ENCODE measurements at regions not wholly inside any gene's neighbourhood (a gene's known extent, or its start where the extent isn't known, plus 50 kb on each side); places are given as distances from the start of the nearest gene placed in this dataset.
A peak's percentile ranks its signal among the peaks of the same experiment; 100 is the strongest.

GRCh38 chr5:58300346-58300895 lies 159.5 kb downstream of the PLK2 start:
- DNase-seq (ENCODE audit: low read depth, low spot score): no peak

GRCh38 chr5:58299256-58299655 lies 160.6 kb downstream of the PLK2 start:
- no peak for DNase-seq (ENCODE audit: low read depth, low spot score)

DNA sequence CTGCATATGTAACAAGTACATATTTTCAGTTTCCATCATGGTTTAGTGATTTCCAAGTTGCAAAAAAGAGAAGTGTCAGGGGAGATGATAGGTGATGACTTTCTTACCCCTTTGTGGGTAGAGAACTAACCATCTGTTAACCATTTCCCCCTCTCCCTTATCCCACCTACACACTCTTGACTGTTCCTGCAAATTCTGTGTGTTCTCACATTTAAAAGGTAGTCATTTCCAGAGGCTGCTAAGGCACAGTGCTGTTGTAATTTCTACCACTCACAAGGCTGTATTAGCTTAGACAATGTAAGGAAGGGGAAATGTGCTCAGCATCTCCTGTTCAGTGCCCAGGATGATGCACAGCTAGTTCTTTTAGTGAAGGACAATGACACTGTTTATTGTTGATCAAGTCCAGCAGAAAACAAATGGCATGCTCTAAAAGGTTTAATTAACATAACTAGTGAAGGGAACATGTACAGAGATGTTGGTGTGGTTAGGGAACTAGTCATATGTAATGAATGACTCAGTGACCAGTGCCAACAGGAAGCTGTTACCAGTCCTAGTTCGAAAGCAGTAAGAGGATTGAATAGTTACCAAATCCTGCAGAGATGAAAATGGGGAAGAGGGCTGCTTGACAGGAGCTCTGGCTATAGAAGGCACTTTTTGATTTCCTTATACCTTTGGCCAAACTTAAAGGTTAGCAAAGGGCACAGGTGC lies 165.1 kb downstream of the PLK2 start:
- DNase-seq (ENCODE audit: low read depth, low spot score): no peak

- peak; percentile 19 for DNase-seq (ENCODE audit: low read depth, low spot score)
These were observed 171.6 kb downstream of the PLK2 start for GRCh38 chr5:58288275-58288674.

DNA sequence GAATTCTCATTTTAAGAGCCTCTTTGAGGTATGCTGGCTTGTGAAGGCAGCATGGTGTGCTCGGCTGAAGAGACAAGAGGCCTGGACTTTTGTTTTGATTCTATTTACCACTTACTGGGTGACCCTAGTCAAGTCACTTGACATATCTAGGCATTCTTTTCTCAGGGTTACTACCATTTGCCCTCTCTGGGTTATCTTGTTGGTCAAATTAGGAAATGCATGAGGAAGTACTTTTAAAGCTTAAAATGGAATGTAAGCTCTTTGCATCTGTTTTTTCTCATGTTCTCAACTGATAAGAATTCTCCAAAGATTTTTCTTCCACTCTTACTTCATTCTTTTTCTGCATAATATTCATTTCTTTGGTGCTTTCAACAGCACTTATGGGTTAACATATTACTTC lies 173.1 kb downstream of the PLK2 start:
- DNase-seq (ENCODE audit: low read depth, low spot score): no peak

DNA sequence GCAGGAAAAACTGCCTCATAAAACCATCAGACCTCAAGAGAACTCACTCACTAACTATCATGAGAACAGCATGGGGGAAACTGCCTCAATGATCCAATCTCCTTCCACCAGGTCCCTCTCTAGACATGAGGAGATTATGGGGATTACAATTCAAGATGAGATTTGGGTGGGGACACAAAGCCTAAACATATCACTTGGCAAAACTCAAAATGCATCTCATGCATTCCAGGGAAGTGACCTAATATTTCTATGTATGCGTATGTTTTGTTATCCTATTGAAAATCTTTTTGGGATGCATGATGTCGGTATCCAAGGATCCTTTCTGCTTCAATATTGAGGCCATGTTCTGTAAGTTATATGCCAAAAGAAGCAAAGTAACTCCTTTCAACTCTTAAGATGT lies 174.0 kb downstream of the PLK2 start:
- no peak for DNase-seq (ENCODE audit: low read depth, low spot score)

- no peak for DNase-seq (ENCODE audit: low read depth, low spot score)
These were observed 175.0 kb downstream of the PLK2 start for GRCh38 chr5:58284886-58285285.

DNA sequence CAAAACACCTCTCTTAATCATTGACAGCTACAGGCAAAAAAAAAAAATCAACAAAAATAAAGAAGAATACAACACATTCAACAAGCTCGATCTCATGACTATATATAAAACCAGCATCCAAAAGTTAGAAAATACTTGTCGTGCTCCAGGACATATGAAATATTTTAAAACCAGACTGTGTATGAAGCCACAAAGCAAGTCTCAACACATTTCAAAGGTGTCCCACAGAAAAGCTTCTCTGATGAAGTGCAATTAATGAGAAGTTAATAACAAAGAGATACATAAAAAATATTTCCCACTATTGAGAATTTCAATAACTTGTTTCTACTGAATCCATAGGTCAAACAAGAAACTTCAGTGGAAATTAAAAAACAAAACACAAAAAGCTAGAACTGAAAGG lies 178.7 kb downstream of the PLK2 start:
- no peak for DNase-seq (ENCODE audit: low read depth, low spot score)

- DNase-seq (ENCODE audit: low read depth, low spot score): no peak
These were observed 180.6 kb downstream of the PLK2 start for GRCh38 chr5:58279259-58279658.

- DNase-seq (ENCODE audit: low read depth, low spot score): no peak
These were observed 183.5 kb downstream of the PLK2 start for GRCh38 chr5:58276431-58276830.

DNA sequence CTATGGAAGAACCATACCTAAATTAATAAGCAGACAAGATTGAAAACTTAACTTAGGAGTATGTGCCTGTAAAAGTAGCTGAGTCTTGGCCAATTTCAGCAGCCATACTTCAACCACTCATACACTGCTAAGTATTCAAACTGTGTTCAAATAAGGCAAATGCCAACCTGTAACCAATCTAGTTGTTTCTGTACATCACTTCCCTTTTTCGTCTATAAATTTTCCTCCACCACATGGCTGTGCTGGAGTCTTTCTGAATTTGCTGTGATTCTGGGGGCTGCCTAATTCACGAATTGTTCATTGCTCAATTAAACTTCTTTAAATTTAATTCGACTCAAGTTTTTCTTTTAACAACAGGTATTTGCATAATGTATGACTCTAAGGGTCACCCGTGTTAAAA lies 184.4 kb downstream of the PLK2 start:
- no peak for DNase-seq (ENCODE audit: low read depth, low spot score)

- DNase-seq (ENCODE audit: low read depth, low spot score): no peak
These were observed 185.7 kb downstream of the PLK2 start for GRCh38 chr5:58274191-58274590.

GRCh38 chr5:58273711-58274110 lies 186.2 kb downstream of the PLK2 start:
- no peak for DNase-seq (ENCODE audit: low read depth, low spot score)

DNA sequence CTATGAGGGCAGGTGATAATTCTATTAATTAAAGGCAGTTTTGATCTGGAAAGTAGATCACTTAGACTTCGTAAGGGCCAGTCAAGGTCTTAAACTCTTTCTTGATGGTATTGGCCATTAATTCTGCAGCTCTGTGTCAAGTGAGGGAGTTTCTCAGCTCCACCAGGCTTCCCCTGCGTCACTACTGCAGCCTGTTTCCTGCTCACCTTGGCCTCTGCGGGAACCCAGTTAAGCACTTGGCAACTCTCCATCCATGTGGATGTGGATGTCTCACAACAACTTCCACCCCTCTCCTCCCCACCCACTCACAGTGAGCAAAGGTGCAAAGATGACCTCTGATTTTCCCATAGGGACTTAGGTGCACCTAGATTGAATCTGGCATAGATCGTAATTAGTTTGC lies 191.6 kb downstream of the PLK2 start:
- no peak for DNase-seq (ENCODE audit: low read depth, low spot score)

DNA sequence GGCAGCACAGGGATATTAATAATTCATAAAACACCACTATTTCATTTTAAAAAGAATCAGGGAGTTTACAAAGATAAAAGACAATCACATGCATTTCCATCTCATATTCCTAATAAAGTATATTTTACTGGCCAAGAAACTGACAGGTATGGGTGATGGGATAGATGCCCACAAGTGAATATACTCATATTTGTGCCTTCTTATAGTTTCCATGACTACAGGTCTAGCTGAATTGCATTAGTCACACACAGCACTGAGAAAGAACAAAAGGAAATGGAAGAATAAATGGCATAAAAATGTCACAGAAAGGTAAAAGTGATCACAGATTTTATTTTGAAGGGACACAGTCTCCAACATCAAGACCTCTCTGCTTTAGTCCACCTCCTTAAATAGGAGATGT lies 193.5 kb downstream of the PLK2 start:
- no peak for DNase-seq (ENCODE audit: low read depth, low spot score)

DNA sequence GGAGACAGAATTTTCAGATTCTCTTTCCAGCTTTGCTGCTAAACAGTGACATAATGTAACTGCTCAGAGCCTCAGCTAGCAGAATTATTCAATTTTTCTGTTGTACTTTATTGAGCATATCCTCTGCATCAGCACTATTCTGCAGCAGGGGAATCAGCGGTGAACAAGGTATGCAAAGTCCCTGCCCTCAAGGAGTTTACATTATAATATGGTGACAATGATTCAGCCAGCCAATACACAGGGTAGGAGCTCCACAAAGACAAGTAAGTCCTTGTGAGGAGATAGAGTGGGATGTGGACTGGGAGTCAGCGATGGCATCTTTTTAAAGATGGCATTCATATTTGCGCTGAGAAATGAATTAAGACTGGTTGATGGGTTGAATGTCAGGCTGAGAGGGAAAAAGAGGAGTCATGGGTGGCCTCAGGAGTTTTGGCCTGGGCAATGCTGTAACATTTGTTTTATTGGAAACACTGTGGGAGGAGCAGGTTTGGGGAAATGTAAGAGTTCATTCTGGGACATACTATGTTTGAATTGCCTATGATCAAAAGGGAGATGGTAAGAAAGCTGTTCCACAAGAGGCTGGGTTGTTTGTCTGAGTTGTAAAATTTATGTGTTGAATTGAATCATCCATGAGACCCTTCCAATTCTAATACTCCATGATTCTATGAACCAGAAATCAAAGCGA lies 194.5 kb downstream of the PLK2 start:
- DNase-seq (ENCODE audit: low read depth, low spot score): no peak

- no peak for DNase-seq (ENCODE audit: low read depth, low spot score)
These were observed 195.6 kb downstream of the PLK2 start for GRCh38 chr5:58264276-58264675.

- no peak for DNase-seq (ENCODE audit: low read depth, low spot score)
These were observed 196.6 kb downstream of the PLK2 start for GRCh38 chr5:58263296-58263695.

- DNase-seq (ENCODE audit: low read depth, low spot score): no peak
These were observed 197.7 kb downstream of the PLK2 start for GRCh38 chr5:58262226-58262625.

DNA sequence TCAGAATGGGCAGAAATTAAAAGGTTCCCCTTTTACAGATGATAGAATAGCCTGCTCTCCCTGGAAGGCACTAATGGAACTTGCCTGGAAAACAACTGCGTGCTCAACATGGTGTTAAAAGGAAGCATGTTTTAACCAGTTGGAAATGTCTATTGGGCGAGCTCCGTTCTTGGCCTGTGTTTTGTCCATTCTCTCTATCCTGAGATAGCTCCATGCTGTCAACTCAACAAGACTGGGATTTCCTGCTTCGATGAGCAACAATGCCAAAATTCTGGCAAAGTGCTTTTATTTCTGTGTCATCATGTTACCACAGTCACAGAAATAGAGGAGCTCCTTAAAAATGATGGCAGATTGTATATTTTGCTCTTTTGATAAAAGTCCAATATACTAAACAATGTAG lies 198.3 kb downstream of the PLK2 start:
- DNase-seq (ENCODE audit: low read depth, low spot score): no peak

DNA sequence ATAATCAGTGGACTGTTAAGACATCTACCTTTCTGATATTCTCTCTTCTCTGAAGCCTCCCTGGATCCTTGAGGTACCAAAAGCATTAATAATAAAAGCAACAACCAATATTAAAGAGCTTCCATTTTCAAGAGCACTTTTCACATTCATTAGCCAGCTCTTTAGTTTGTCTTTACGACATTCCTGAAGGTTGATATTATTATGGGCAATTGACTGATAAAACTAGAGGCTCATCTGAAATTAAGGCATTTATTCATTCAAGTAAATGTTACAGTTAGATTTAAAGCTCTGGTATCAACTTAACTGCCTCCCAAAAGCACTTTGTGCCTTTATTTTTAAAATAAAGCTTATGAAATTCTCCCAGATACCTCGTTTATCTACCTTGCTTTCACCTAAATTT lies 199.6 kb downstream of the PLK2 start:
- no peak for DNase-seq (ENCODE audit: low read depth, low spot score)

DNA sequence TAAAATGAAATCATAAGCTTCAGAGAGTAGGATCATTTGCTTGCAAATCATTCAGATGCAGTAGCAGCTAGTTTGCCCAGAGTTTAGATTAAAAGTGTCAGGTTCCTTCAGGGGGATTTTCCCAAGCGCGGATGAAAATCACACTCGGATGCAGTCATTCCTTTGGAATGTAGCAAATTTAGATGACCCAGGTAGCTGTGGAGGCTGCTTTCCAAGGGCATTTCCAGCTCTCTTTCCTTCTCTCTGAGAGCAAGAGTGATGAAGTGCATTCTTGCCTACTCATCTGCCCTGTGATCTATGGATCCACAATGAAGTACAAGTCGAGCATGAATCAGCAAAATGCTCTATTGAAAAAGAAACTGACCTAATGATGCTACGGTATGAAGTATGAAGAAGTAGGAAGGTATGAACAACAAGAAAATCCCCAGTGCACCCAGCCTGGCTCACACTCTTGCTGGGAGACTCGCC lies 200.2 kb downstream of the PLK2 start:
- peak; percentile 59 for DNase-seq (ENCODE audit: low read depth, low spot score)

Measured in ELF-1 (cell line).